GM12873 (cell line): ENCODE measurements at regions not wholly inside any gene's neighbourhood (a gene's known extent, or its start where the extent isn't known, plus 50 kb on each side); places are given as distances from the start of the nearest gene placed in this dataset.

Experiments
- CTCF ChIP-seq: IDR thresholded peaks from 2 replicates; pipeline ENCODE4 v1.5.1; 2012; ENCODE audit warnings: low read depth, mild to moderate bottlenecking, moderate library complexity, low read length, control low read depth; ENCODE audit not compliant: insufficient read depth; ENCODE audit errors: missing control alignments

GRCh38 chr3:189491831-189492230 is 139.4 kb upstream of the TP63 start:
- TF ChIP-seq CTCF, result no peak

GRCh38 chr3:189493271-189493670 is 137.9 kb upstream of the TP63 start:
- no peak for TF ChIP-seq CTCF

- TF ChIP-seq CTCF, result no peak
These were observed 136.6 kb upstream of the TP63 start for GRCh38 chr3:189494632-189495031.

- no peak for TF ChIP-seq CTCF
These were observed 134.6 kb upstream of the TP63 start for GRCh38 chr3:189496375-189497138.

GRCh38 chr3:189498995-189499704 is 132.0 kb upstream of the TP63 start:
- TF ChIP-seq CTCF, result no peak

GRCh38 chr3:189500299-189500698 is 130.9 kb upstream of the TP63 start:
- no peak for TF ChIP-seq CTCF

GRCh38 chr3:189500798-189501495 is 130.2 kb upstream of the TP63 start:
- no peak for TF ChIP-seq CTCF
